ENCODE measurements at regions not wholly inside any gene's neighbourhood (a gene's known extent, or its start where the extent isn't known, plus 50 kb on each side); places are given as distances from the start of the nearest gene placed in this dataset.

DNA sequence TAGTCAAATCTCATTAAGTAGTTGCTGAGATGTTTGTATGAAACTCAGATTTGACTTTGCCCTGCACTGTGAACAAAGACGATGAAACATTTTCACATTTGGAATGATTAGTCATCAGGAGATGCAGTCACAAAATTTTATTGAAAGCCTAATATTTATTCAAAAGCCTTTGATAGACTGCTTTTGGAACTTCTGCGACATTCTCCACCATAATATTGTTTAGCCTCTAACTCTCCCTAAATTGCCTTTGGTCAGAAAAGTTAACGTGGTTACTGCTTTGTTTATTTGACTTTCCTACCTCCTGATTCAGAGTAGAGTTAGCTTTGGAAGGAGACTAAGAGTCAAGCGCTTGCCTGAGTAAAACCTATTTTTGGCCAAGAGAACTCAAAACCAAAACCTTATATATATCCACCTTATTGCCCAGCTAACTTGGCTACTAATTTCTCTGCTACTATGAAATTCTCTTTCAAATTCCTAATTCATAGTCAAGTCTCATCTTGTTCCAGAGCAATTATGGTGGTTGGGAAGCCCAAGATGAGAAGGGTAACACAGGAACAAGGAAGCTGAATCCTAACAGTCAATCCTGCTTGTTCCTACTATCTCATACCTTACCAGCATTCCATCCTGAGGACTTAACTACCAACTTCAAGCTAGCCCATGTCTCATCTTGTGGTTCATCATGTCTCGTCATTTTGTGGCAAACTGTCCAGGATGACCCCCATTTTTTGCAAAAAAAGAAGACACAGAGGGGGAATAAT, 429.6 kb downstream of the USP25 start:
- intact Hi-C loops (cut with DNase I) = no loop called here
- no peak for DNase-seq

DNA sequence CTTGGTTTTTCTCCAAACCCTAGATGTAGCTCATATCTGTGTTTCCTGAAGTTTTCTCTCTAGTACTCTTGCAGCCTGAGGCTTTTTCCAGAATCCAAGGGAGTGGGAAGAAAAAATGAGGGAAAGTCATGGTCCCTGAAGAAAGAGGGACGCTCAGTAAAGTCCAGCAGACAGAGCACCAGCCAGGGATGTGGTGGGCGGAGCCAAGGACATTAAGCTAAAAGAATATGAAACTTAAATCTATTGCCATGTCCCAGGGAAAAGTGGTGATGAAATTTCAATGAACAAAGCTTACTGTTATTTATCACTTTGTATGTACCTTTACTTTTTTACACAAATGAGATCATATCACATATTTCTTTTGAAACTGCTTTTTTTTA, 430.2 kb downstream of the USP25 start:
- no peak for DNase-seq
- intact Hi-C loops (cut with DNase I) = no loop called here

DNA sequence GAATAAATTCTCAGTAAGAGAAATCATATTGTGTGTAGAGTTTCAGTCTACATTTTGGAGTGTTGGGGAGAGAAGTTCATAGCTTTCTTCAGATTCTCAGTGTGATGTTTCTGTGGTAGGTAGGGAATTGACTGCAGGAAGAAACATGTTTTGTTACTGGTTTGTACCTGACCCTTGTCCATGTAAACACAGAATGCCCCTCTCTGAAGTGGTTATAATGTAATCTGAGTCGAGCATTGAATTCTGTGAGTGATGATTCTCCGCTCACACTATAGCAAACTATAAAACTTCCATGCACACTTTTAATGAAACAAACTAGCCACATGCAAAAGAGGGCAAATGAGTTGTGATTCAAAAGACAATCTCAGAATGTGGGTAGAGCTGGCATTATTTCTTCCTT, 433.2 kb downstream of the USP25 start:
- intact Hi-C loops (cut with DNase I) = no loop called here
- no peak for DNase-seq

DNA sequence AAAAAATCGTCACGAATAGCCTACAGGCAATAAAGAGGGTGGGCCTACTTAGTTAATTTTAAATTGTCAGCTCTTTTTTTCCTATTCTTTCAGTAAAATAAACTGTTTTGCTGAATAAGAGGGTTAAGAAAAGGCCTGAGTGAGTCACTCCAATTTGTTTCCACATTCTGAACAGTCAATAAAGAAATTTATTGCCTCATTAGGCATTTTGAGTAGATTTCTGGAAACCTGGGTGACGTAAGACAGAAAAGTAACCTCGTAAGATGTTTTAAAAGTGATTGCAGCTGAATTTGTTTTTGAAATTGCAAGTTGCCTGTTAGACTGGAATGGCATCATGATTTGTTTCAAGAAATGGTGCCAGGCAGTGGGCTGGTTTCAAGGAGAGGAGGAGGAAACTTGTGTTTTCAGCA, 439.3 kb downstream of the USP25 start:
- intact Hi-C loops (cut with DNase I) = no loop called here
- DNase-seq = peak in 2 of 10 donors; percentile 22 to 65

DNA sequence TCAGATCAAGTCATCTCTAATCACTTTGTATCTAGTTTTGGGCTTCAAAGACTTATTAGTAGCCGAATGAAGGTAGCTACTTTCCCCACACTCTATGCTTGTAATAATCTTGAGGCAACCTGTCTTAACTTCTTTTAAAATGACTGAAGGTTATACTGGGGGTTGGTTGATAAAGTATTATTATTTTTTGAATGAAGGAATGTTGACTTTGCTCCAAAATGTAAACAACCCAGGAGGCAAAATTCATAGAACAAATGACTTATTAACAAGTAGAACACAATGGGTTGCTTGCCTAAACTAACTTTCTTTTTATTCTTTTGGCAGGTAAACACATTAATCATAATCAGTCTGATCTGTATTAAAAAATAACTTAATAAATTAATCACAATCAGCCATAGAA, 440.0 kb downstream of the USP25 start:
- DNase-seq = no peak
- intact Hi-C loops (cut with DNase I) = no loop called here

DNA sequence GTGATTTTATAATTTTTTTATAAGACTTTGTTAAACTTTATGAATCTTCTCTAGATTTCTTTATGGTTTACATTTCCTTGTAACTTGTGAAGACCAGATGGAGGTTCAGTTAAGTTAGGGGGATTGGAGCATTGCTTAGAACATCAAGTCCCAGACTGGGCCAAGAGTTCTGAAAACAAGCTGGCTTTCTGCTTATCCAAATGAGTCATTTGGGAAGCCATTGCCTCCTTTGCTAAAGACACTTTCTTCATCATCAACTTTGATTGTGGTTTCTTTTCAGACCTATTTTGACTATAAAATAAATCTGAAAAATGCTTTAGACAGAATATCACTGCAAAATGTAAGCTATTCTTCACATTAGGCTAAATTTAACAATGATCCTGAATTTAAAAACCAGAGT, 446.8 kb downstream of the USP25 start:
- DNase-seq = no peak
- intact Hi-C loops (cut with DNase I) = no loop called here

DNA sequence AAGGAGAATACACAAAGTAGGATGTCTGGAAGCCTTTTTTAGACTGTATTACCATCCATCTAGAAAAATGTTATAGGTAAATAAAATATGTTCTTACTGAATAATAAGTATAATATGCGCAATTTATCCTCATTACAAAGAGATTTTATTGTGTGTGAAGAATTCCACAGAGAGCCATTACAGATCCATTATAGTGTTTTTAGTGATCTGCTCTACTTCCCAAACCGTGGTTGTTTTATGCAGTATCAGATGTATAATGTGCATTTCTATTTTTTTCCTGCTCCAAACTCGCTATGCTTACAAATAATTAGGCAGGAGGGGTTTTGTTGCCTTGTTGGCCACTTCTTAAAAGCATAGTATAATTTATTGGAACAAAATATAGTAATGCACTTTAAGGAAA, 447.8 kb downstream of the USP25 start:
- DNase-seq = no peak
- intact Hi-C loops (cut with DNase I) = no loop called here

DNA sequence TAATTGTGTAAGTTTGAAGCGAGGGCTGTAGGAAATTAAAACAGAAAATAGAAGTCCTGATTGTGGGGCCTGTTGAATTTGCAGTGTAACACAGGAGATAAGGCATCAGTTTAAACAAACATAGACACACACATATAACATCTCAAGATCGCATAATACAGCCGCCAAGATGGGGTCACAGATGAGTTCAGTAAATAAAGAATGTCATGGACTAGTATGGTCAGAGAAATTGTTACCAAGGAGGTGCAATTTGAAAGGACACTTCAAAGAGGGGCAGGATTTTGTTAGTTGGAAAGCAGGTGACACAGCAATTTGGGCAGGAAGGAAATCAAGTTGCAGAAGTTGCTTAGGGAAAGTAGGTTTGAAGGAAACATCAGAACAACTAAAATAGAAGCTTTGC, 450.0 kb downstream of the USP25 start:
- no peak for DNase-seq
- intact Hi-C loops (cut with DNase I) = no loop called here

DNA sequence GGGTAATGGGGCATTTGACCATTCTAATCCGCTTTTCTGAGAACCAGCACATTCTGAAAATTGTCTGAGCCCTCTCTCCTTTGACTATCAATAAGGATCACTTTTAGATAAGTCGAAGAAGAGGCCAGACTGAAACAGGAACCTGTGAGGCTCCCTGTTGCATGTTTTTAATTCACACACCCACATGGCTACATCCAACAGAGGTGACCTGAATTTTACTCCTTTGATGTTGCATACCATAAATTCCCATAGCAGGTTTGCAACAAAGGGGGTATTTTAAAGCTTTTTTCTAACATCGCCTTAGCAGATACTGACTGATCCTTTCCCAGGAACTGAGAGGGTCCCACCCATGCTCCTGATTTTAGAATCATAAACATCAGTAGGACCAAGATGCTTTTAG, 450.8 kb downstream of the USP25 start:
- intact Hi-C loops (cut with DNase I) = no loop called here
- no peak for DNase-seq

DNA sequence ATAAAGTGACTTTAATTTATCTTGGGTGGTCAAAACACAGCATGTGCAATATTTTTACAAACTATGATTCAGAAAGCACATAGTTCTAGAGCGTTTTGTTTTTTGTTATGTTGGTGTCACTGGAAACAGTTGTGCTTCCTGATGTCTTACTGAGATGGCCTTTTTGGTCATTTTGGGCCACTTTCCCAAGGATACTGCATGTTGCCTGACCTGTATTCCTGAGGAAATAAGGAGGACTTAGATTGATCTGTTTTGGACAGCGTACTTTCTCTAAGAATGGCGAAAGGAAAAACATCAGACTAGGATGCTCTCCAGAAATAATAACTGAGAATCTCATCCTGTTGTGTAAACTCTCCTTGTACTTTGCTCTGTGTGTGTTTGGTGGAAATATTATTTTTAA, 451.2 kb downstream of the USP25 start:
- DNase-seq = no peak
- intact Hi-C loops (cut with DNase I) = no loop called here

DNA sequence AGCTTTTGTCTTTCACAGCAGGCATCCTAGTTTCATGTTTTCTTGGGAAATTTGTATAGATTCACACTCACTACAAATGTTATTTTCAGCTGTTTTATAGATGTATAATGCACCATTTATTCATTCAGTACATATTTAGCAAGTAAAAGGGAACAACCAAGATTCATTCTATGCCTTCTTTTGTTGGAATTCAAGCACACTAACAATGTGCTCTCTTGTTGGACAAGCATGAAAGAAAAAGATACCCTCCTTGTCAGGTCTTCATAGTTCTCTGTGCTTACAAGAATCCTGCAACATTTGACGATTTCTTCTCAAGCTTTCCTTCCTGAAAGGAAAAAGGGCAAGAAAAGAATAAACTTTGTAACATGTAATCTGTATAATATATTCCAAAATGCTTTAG, 456.0 kb downstream of the USP25 start:
- DNase-seq = no peak
- intact Hi-C loops (cut with DNase I) = no loop called here

DNA sequence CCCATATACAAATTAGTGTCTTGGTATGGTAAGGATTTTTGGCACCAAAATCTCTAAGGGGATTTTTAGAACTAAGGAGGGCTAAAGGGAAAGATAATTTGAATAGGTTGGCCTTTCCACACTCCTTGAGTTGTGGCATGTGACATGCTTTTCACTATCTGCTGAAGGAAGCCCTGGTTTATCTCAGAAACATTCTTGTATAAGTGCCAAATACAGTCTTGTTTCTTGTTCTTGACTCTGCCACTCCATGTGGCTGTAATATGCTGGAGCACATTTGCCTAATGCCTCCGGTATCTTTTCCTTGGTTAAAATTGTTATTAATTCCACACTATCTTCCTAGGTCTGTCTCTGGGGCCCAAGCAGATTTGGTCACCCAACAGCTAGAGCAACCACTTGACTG, 457.0 kb downstream of the USP25 start:
- intact Hi-C loops (cut with DNase I) = no loop called here
- no peak for DNase-seq

DNA sequence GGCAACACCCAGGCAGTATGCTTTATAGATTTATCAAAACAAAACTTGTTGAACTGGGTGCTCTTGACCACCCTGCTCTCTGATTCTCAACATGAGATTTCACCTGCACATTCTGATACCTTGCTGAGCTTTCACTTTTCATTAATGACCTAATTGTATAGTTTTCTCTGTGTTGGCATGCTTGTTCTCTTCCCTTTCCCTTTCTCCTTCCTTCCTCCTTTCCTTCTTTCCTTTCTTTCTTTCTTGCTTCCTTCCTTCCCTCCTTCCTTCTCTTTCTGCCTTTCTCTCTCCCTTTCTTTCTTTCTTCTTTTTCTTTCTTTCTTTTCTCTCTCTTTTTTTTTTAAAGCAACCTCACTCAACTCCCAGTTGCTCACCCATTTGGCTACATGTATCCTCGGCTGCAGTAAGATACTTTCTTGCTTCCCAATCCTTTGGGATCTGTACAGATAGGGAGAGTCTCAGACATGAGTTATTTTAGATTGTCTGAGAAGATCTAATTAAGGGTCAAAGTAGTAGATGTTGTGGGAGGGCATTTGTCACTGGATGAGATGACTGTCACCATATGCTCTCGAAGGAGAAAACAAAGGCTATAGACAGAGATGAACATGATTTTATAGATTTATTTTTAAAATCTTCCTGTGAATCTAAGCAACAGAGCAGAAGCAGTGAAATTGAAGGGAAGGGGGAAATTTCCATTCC, 458.0 kb downstream of the USP25 start:
- intact Hi-C loops (cut with DNase I) = no loop called here
- no peak for DNase-seq

DNA sequence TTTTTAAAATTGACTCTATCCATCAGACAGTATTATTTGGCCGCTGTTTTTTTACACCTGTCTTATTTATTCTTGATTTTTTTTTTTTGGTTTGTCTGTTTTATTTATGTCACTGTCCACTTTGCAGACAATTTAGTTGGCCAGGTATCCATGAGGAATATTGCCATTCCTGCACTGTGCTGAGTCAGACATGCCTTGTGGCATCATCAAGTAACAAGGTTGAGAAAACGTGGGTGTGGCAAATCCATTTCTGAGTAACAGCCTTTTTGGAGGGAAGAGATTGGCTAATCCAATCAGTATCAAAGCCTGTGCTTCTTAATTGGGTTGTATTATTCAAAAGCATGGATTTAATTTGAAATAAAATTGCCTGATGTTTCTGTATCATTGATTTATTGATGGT, 463.1 kb downstream of the USP25 start:
- intact Hi-C loops (cut with DNase I) = loop anchor here (10.0 kb wide), 2 partner anchors 112 to 142 kb away; no protein-coding TSS in a partner anchor
- DNase-seq = no peak

DNA sequence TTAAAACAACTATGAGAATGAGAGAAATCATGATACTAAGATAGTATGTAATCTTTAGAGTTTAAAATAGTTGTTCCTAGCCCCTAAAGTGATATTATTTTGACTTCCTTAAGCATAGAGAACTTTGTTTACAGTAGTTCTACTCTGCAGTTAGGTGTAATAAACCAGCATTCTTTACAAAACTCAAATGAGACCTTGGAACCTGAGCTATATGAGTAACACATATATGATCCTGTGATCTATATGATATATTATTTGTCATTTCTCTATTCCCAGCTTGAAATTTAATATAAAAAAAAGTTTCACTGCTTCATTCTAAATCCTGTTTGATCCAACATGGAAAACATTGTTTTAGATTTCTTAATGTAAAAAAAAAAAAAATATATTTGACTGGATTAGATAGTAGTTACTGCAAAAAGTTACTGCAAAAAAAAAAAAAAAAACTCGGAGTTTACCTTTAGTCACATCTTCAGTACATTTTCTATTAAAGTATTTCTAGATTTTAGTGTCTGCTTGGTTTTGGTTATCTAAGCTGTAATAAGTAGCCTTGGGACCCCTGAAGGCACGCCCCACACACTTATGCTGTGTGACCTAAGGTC, 463.8 kb downstream of the USP25 start:
- intact Hi-C loops (cut with DNase I) = loop anchor here (10.0 kb wide), 2 partner anchors 111 to 141 kb away; no protein-coding TSS in a partner anchor
- DNase-seq = no peak

DNA sequence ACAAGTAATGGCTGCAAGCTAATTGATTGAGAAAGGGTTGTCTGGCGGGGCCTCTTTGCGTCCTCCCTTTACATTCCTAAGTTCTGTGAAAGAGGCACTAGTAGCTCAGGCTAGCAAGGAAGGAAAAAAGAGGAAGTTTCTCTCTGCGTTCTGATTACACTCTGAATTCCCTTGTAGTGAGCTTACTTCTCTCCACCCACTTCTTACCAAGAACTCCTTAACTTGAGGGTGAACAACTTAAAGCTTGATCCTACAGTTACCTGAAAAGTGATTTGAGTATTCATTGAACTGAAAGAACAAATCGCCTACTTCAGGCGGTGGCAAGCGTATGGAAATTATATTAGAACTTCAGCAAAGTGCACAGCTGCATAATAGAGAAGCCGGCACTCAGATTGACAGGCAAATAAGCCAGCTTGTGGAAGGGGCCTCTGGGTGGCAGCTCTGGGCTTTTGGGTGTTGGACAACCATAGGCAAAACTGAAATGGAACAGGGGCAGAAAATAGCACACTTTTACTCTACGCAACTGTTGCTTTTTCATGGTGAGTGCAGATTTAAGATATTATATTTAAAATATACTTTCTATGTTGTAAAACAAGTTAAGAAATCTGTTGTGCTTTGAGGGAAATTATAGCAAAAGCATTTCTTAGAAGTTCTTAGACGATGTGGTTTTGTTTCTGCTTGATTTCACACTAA, 464.5 kb downstream of the USP25 start:
- DNase-seq = peak; percentile 40 to 95 (median 71)
- intact Hi-C loops (cut with DNase I) = loop anchor here (10.0 kb wide), 2 partner anchors 111 to 141 kb away; no protein-coding TSS in a partner anchor

DNA sequence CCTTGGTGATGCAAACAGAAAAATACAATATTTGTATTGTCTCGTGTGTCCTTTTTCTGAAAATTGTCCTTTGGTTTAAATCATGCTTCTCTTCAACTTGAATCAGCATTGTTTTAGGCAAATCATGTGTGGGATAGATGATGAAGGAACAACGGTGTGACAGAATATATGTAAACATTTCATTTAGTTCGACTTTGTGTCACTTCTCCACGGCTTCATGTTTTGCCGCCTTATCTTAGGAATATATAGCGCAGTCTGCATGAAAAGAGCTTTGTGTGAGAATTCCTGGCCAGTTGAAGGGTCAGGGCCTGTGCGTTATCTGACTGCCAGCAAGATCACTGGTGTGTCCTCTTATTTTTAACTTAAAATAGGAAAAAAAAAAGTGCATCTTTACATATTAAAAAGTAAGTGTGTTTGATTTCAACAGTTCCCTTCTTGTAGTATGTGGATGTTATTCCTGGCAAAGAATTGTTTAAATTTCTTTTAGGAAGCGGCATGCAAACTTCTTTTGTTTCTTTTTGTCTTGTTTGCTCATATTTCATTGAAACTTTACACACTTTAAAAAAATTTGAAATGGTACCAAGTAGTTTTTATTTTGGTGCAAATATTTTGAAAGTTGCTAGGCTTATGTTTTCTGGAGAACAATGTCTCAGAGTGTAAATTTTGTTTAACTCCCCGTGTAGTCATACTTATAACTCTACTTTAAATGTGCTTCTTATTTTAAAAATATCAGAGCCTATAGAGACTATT, 465.2 kb downstream of the USP25 start:
- peak in 1 of 10 donors; percentile 25 for DNase-seq
- intact Hi-C loops (cut with DNase I) = loop anchor here (5.0 to 10.0 kb wide), 3 partner anchors 110 to 140 kb away; no protein-coding TSS in a partner anchor

DNA sequence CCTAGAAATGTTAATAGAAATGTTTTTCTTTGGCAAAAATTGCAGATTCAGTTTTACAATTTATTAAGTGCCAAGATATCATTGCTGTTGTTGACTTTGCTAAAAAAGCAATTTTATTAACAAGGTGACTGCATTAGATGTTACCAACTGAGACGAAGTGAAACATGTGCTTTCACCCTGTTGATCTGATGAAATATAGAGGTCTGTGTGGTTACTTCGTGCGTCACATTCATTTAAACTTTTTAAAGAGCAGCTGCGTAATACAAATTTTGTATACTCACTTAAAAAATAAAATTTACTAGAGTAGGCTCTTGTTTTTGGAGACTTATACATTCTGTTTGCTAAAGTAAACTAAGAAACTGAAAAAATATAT, 465.7 kb downstream of the USP25 start:
- intact Hi-C loops (cut with DNase I) = loop anchor here (5.0 to 10.0 kb wide), 3 partner anchors 109 to 139 kb away; no protein-coding TSS in a partner anchor
- DNase-seq = no peak

DNA sequence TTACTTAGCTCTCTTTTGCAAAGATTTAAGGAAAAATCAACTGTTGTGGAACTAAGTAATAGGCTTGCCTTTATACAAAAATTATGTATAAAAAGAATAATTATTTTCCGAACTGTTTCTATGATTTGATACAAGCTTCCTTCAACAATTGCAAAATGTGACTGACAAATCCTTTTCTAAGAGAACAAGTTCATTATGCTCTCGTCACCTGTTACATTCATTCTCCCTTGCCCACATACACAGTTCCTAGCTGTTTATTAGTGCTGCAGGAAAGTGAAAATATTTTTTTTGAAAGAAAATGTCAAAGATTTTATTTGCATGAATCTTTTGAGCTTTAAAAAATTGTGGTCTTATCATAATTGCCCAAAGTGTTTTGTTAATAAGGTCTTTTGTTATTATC, 466.2 kb downstream of the USP25 start:
- no peak for DNase-seq
- intact Hi-C loops (cut with DNase I) = loop anchor here (5.0 to 10.0 kb wide), 3 partner anchors 109 to 139 kb away; no protein-coding TSS in a partner anchor

DNA sequence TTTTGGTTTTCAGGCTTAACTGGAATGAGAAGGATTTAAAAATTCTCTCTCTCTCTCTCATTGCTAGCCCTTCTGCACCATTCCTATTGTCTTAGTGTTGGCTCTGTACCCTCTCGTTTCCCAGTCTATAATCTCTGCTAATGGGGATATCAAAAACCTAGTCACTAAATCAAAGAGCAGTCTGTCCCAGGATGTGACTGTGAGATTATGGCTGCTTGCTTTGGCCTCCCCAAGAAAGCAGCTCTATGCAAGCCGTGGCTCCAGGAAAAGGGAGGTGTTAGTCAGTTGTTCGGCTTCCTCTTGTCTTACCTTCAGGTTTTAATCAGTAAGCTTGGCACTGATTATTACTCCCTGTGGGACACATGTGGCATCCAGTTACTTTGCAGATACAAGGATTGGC, 468.8 kb downstream of the USP25 start:
- intact Hi-C loops (cut with DNase I) = loop anchor here (5.0 to 10.0 kb wide), 3 partner anchors 106 to 136 kb away; no protein-coding TSS in a partner anchor
- no peak for DNase-seq

Measured in posterior cingulate gyrus (tissue), 11 donors.